Amniotic epithelial cell (primary cell): ENCODE measurements at regions not wholly inside any gene's neighbourhood (a gene's known extent, or its start where the extent isn't known, plus 50 kb on each side); places are given as distances from the start of the nearest gene placed in this dataset.
"Not testable (repeated sequence)": the region's sequence is repeated elsewhere in the genome, so short reads cannot be mapped to it uniquely, and the experiment has no call there.

Source experiments
- DNase-seq: peaks from one replicate; pipeline ENCODE4 v3.0.0-alpha.2; 2010; ENCODE audit warnings: low read depth

DNA sequence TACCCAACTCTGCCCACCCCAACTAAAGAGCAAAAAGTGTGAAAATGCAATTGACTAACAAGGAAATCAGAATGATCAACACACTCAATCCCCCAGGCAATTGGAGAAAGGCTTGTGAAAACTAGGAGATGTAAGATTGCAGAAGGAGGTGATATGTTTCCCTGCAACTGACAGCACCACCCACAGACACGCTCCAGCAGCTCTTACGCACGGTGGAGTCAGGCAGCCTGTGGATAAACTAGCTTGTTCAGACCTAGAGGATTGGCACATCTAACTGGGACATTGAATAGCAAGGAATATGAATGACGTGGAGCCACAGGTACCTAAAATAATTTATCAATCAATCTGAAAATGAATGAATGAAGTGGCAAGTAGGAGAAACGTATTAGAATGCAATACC, 125.7 kb upstream of the MYO3A start:
- DNase-seq: peak; percentile 80

DNA sequence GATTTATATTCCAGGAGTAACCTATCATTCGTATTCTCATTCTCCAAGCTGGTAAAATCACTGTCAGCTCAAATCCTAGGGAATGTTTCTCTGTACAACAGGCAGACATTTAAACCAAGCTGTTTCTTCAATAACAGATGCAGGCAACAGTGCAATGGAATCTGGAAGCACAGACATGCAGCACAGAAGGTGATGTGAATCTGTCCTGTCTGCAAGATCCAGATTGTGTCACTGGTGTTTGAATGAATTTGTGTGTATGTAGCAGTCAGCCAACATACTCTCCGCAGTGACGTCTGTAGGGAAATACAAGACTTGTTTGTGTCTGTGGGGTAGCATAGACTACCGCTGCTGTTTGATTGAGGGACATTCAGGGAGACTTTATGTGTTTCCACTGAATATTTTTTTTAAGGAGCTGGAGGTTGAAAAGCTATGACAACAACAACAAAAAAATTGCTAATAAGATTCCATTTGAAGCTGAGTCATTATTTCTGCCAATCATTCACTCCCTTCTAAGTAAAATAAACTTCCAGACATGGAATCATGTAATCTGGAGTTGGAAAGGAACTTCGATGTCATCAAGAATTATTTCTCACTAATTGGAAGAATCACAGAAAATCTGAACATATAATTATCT, 122.9 kb upstream of the MYO3A start:
- DNase-seq: peak; percentile 21

GRCh38 chr10:25813511-25813910, 120.5 kb upstream of the MYO3A start:
- no peak for DNase-seq

GRCh38 chr10:25815236-25815635, 118.8 kb upstream of the MYO3A start:
- peak; percentile 68 for DNase-seq

- peak; percentile 64 for DNase-seq
Measured at GRCh38 chr10:25815999-25816768, 117.8 kb upstream of the MYO3A start.

GRCh38 chr10:25817200-25817599, 116.8 kb upstream of the MYO3A start:
- no peak for DNase-seq

- DNase-seq: peak; percentile 27
Measured at GRCh38 chr10:25818751-25819150, 115.3 kb upstream of the MYO3A start.

GRCh38 chr10:25820472-25820871, 113.6 kb upstream of the MYO3A start:
- DNase-seq: no peak

DNA sequence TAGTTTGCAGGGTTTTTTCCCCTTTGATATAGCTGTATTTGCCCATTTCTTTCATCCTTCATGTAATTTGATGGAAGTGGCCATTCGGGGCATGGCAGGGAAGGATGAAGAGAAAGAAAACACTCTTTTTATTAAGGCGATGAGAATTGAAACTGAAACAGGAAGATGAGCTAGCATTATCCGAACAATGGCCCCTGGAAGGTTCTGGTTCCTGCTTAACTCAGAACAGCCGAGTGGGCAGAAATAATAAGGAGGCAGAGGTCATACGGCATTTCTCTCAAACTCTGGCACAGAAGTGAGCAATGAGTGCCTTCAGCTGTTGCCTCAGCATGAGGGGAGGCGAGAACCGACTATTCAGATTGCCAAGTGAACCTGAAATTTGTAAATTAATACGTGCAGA, 113.2 kb upstream of the MYO3A start:
- DNase-seq: no peak

- DNase-seq: no peak
Measured at GRCh38 chr10:25824050-25824449, 110.0 kb upstream of the MYO3A start.

DNA sequence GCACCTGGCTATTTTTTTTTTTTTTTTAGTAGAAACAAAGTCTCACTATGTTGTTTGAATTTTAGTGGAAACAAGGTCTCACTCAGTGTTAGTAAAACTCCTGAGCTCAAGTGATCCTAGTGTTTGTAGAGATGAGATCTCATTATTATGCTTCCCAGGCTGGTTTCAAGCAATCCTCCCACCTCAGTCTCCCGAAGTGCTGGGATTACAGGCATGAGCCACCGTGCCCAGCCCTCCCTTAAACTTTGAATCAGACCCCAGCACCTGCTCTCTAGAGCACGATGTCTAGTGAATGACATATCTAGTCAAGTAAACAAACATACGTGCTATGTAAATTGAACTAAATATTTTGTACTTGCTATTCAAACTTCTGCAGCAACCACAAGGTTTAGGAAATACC, 105.6 kb upstream of the MYO3A start:
- DNase-seq: no peak

- DNase-seq: no peak
Measured at GRCh38 chr10:25831080-25831479, 102.9 kb upstream of the MYO3A start.

DNA sequence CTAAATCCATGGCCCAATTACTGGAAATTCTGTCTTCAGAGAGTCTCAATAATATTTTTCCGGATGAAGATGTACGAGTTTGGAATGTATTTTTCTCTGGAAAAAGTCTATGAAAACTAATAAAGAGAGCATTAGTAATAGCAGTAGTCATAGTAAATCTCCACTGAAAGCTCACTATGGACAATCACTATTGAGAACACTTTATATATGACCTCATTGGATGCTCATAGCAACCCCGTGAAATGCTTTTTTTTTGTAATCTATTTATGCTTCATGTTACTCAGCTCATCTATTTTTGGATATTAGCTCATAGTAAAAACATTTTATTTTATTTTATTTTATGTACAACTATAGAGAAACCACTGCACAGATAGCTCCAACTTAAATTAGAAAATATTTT, 94.3 kb upstream of the MYO3A start:
- no peak for DNase-seq

GRCh38 chr10:25840875-25841274, 93.2 kb upstream of the MYO3A start:
- not testable (repeated sequence) for DNase-seq

DNA sequence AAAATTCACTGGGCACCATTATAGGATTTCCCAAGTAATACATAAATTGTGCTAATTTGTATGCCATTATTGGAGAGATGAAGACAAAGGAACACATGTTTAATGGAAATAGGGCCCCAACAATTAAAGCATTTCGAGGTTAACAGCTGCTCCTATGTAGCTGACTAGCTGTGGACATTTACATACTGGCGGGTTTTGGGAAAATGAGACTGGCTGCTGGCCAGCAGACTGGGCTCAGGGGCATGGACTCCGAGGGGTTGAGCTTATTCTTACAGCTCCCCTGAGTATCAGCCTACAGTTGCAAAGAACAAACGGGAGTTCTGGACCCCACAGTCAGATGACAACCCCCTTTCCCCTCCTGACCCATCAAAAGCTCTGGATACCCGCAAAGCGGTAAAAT, 91.9 kb upstream of the MYO3A start:
- DNase-seq: no peak

DNA sequence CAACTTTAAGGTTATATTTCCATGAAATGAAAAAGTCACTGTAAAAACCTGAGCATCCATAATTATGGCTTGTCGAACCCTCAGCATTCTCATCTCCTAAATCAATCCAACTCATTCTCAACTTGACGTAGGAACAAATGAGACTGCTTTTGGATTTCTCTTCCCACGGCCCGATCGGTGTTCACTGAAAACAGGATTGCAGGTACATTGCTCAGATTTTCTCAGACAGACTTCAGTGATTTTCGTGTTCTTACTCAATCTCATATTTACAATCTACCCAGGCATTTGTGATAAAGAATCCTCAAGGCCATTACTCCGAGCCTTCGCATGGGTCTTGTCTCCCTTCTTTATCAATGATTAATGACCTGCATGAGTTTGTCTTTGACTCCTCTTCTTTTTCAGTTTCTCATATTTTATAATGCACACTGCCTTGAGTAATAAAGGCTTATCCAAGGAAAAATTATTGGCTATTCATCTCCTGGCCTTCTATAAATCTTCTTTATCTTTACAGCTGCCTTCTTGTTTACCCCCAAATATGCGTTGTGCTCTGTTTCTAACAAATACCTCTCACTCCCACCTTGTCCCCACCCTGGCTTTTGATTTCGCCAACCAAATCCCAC, 90.4 kb upstream of the MYO3A start:
- peak; percentile 97 for DNase-seq

DNA sequence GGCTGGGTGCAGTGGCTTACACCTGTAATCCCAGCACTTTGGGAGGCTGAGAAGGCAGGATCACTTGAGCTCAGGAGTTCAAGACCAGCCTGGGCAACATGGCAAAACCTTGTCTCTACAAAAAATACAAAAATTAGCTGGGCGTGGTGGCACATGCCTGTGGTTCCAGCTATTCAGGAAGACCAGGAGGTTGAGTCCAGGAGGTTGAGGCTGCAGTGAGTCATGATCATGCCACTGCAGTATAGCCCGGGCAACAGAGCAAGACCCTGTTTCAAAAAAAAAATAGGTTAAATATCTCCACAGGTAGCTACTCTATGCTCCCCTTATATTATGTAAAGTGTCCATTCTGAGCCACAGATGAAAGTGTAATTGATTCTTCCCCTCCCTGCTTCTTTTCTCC, 89.3 kb upstream of the MYO3A start:
- peak; percentile 25 for DNase-seq

DNA sequence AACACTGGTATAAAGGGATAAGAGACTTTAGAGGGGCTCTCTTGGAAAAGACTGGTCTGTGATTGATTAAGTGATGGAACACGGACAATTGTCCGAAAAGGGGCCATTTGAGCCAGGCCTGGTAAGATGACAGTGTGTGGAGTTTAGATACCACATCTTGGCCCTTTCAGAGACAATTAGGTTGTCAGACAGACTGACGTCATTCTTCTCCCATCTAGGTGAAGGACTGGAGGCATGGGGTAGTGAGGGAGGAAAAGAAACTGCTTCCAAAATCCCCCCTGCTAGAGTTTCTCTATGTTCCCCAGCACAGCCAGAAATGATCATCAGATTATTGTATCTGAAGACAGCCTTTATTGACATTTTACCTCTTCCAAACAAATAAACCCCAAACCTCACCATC, 84.8 kb upstream of the MYO3A start:
- no peak for DNase-seq

DNA sequence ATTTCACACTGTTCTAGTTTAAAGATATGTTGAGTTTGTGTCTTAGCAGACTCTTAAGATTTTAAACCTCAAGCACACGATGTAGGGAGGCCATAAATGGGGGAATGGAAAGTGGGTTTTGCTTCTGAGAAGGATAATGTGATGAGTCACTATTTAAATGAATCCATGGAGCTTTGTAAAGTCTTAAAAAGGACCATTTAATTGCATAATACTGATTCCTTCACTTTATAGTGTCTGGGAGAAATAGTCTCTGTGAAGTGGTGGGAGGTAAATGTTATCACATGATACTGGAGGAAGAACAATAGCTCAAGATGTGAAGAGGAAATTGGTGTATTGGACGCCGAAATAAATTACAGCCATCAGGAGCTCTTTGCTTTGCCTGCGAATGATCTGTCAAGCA, 84.0 kb upstream of the MYO3A start:
- DNase-seq: peak; percentile 72

DNA sequence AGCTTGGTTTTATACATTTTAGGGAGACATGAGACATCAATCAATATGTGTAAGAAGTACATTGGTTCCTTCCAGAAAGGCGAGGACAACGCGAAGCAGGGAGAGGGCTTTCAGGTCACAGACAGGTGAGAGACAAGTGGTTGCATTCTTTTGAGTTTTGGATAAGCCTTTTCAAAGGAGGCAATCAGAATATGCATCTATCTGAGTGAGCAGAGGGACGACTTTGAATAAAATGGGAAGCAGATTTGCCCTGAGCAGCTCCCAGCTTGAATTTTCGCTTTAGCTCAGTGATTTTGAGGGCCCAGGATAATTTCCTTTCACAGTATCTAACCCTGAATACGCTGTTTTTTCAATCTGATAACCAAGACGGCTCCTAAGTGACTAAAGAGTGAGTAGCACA, 82.5 kb upstream of the MYO3A start:
- no peak for DNase-seq

DNA sequence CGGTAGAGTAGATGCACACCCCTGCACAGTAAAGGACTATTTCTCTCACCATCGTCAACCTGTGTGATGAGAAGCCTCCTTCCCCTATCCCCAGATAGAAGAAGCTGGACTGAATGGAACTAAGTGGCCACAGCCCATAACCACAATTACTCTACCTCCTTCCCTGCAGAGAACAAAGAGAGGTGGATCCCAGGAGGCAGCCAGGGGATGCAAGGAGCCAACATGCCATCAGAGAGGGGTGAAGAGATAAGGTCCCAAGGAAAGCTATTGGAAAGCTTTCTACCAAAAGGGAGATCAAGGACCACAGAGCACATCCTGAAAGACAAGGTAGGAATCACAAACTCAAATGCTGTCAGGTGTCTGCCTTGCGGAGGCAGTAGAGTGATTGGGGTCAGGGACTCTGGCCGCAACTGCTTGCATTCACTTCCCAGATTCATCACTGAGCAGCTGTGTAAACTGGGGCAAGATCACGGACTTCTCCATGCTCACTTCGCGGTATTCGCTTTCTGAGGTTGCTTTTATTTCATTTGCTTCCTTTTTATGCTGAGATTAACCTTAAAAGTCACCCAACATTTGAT, 81.6 kb upstream of the MYO3A start:
- DNase-seq: no peak

GRCh38 chr10:25858076-25858475, 76.0 kb upstream of the MYO3A start:
- peak; percentile 86 for DNase-seq

DNA sequence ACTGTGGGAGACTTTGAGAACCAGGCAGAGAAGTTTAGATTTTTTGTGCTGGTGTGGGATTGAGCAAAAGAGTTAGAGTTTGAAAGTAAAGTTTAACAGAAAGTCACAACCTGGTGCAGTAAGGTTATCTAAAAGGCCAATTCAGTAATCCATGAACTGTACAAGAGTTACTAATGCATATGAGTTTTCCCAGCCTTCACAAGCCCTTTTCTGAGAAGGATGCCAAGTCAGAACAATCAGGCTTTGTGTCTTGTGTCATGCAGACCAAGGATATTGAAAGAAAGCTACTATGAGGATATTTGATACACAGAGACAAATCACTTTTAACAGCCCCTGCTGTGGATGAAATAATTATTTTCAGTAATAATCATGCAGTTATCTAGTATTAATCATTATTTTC, 68.8 kb upstream of the MYO3A start:
- peak; percentile 21 for DNase-seq
